HG03378 (cell line): ENCODE measurements at regions not wholly inside any gene's neighbourhood (a gene's known extent, or its start where the extent isn't known, plus 50 kb on each side); places are given as distances from the start of the nearest gene placed in this dataset.

ENCODE experiments used
- ATAC-seq: cut with Tn5 transposase; IDR thresholded peaks from one replicate; pipeline ENCODE4 v1.9.1; 2021; ENCODE audit warnings: mild to moderate bottlenecking, moderate library complexity; ENCODE audit not compliant: unreplicated experiment

- no peak for ATAC-seq
Measured at GRCh38 chr12:126457776-126458175, 1392.5 kb downstream of the AACS start.

- ATAC-seq, result no peak
Measured at GRCh38 chr12:126464153-126464552, 1398.9 kb downstream of the AACS start.

- ATAC-seq, result no peak
Measured at GRCh38 chr12:126469211-126469610, 1404.0 kb downstream of the AACS start.

GRCh38 chr12:126474703-126475102, 1409.5 kb downstream of the AACS start:
- no peak for ATAC-seq

- ATAC-seq, result no peak
Measured at GRCh38 chr12:126480451-126480850, 1415.2 kb downstream of the AACS start.

- ATAC-seq, result no peak
Measured at GRCh38 chr12:126481688-126482087, 1416.5 kb downstream of the AACS start.

GRCh38 chr12:126482238-126482889, 1417.1 kb downstream of the AACS start:
- no peak for ATAC-seq

GRCh38 chr12:126483145-126484068, 1418.2 kb downstream of the AACS start:
- ATAC-seq, result no peak

- no peak for ATAC-seq
Measured at GRCh38 chr12:126487431-126487980, 1422.3 kb downstream of the AACS start.

- ATAC-seq, result no peak
Measured at GRCh38 chr12:126488806-126489205, 1423.6 kb downstream of the AACS start.

GRCh38 chr12:126492181-126492580, 1426.9 kb downstream of the AACS start:
- no peak for ATAC-seq

- no peak for ATAC-seq
Measured at GRCh38 chr12:126493366-126494108, 1428.3 kb downstream of the AACS start.

GRCh38 chr12:126496201-126496600, 1431.0 kb downstream of the AACS start:
- ATAC-seq, result no peak

GRCh38 chr12:126506426-126507182, 1441.4 kb downstream of the AACS start:
- no peak for ATAC-seq

- ATAC-seq, result no peak
Measured at GRCh38 chr12:126507231-126507630, 1442.0 kb downstream of the AACS start.

GRCh38 chr12:126509572-126509971, 1444.3 kb downstream of the AACS start:
- ATAC-seq, result no peak

- no peak for ATAC-seq
Measured at GRCh38 chr12:126510630-126511029, 1445.4 kb downstream of the AACS start.

GRCh38 chr12:126512916-126513913, 1448.0 kb downstream of the AACS start:
- ATAC-seq, result no peak

- ATAC-seq, result no peak
Measured at GRCh38 chr12:126518596-126519200, 1453.5 kb downstream of the AACS start.
